GM19043 (cell line): ENCODE measurements at regions not wholly inside any gene's neighbourhood (a gene's known extent, or its start where the extent isn't known, plus 50 kb on each side); places are given as distances from the start of the nearest gene placed in this dataset.

ENCODE experiments used
- ATAC-seq: cut with Tn5 transposase; IDR thresholded peaks from one replicate; pipeline ENCODE4 v1.9.1; 2021; ENCODE audit warnings: low read depth; ENCODE audit not compliant: unreplicated experiment

DNA sequence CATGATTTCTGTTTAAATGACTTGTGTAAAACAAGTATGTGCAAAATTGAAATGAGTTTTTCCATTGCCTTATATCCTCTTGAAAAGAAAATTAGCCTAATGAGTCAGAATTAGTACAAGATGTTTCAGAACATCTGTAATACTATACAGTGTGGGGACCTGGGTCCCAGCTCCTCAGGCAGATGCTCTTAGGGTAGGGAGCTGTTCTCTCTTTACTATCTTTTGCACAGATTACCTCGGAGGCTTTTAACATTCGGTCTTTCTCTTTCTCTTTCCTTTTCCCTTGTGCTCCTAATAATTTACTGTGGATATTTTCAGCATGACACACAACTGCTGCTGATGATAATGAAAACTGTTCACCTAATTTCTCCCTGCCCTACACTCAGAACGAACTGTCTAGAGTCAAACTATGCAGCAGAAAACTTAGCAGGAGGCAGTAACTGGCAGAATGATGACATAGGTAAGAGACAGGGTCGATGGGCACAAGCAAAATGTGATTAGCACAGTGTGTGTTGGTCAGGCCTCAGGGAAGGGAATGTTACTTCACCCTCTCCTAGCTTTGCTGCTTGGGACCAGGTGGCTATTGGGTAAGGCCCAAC, 455.3 kb downstream of the PDHA2 start:
- ATAC-seq = no peak

DNA sequence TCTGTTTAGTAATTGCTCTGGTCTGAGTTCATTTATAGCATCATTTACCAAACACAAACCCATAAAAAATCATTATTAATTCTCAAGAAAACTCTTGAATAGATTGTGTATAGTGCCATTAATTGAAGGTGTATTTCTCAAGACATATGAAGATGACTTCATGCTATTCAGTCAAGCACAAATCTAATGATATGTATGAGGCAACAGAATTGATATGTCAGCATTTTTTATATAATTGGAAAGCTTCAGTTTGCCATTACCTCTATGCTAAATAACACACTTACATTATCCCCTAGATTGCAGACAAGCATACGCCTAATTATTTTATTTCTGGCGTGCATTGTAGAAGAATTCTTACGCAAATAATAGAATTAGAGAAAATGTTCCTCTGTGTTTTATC, 461.8 kb downstream of the PDHA2 start:
- no peak for ATAC-seq

DNA sequence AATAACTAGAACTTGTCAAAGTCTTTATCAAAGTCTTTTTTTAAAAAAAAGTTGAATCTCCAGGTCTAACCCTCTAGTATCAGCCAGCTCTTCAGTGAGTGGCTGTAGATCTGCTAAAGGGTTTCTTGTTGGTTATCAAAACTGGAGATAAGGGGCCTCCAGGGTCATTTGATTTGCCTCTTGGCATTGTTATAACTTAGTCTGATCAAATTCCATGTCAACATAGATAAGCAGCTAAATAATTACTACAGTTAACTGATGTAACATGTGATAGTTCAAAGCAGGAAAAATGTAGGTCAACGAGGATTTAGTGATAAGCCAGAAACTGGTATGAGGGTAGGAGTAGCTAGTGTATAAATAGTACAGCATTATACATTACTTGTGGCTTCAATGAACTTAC, 465.1 kb downstream of the PDHA2 start:
- ATAC-seq = no peak

DNA sequence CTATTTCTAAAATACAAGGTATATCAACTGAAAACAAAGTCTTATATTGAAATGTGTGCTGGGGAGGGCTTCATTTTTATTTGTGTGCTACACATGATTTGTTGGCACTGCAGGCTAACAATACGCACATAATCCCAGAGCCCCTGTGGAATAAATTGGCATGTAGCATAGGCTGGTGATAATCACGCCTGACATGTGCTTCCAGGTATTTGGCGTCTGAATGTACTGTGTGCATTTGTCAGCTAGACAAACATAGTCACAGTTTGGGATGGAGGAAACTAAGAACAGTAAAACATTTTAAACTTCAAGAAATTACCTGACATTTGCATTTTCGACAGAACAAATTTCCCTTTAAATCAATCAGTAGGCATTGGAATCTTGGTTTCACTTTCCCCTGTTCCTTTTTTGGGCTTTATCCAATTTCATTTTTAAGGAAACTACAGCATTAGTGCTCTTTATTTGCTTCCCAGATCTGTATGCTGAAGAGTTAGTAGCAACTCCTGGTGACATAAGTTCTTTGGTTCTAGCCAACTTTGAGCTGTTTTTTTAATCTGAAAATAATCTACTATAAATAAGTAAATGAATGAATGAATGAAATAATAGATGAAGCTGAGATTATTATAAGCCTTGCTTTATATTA, 472.3 kb downstream of the PDHA2 start:
- no peak for ATAC-seq

DNA sequence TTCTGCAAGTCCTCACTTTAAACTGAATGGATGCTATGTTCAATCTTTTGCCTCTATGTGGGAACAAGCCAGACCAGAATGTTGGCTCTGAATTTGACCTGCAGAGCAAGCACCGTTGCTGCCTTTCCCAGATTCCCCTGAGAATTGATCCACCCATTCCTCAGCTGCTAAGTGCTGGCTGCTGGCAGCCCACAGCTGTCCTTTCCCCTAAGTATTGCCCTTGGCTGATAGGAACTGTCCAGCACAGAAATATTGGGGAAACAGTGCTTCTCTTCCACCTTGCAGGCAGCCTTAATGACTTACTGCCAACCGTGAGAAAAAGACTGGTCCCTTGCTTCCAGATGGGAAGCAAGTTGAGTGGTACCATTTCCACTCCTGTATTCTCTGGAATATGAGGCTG, 475.9 kb downstream of the PDHA2 start:
- no peak for ATAC-seq

DNA sequence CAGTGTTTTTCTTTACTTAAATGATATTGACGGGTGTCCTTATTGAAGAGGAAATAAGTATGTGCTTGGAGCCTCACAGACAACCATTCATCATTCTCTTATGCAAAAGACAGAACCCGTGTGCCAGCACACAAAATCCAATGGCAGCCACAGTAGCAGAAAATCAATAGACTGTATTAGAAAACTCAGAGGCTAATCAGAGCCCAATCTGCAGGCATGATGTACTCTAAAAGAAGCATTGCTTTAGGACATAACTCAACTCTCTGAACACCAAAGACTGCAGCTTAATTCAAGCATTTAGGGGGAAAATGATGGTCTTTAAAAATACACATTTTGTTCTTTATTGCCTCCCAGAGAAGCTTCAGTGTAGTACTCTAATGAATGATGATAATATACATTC, 476.9 kb downstream of the PDHA2 start:
- ATAC-seq = no peak

DNA sequence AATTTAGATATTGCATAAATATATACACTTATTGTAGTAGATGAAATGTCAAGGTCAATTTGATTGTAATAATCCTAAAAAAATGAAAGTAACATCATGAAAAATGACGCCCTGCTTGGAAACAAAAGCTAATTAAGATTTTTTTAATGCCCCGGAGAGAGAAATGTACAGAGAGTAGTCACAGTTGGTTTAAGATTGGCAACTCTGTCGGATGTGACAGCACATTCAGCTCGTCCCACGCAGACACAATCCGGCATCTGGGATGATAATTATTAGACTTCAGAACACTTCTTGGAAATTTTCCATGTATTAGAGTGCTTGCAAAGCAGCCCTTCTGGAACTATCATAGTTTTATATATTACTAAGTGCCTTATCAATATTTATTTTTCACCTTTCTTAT, 478.0 kb downstream of the PDHA2 start:
- no peak for ATAC-seq

DNA sequence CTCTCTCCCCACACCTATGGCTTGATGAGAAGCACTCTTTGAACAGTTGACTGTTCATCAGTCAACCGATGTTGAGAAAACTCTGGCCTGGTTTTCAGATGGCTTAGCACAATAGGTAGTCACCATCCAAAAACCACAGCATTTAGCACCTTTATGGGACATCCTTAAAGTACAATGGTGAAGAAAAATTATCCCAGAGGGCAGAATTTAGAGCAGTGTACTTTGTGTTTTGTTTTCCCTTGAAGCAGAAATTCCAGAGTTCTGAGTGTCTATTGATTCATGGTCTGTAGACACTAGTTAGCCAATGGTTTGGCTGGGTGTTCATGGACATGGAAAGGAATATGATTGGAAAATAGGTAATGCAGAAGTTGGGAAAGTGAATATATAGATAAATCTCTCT, 487.0 kb downstream of the PDHA2 start:
- ATAC-seq = no peak

DNA sequence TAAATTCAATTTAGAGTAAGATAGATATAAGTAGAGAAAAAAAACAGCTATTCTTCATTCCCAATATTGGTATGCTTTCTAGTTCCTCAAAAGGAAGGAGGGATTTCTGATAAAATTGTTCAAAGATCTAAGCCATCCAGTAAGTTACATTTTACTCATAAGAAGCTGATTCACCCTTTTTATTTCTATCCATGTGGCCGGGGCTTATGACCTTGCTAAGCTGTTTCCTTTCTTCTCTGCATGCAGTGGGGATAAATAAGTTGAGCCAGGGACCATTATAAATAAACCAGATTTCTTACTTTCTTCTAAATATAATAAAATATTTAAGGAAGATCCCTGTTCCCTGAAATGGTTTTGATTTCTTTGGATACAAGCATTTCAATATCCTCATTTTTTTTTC, 502.3 kb downstream of the PDHA2 start:
- ATAC-seq = no peak

DNA sequence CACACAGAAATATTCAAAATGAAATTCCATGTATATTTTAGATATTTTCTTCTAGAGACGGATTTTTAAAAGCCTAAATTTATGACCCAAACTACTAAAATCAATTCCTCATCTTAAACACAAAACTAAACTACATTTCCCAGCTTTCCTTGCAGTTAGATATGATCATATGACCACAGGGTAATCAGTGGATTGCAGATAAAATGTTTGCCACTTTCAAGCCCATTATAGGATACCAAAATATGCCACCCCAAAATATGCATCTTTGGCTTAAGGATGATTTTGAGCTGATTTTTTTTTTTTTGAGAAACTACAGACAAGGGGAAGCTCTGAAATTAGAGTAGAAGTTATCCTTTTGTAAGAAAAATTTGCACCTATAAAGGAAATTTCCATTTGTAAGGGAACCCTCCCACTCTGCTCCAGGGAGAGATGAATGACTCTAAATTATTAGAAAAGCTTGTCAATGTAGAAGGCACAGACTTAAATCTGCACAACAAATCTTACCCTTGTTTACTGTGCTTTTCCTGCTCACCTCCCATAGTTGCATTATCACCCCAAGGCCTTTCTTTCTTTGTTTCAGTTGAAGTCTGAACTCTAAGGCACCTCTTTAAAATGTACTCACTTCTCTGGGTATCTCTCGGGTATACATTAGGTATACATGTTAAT, 503.0 kb downstream of the PDHA2 start:
- ATAC-seq = no peak

DNA sequence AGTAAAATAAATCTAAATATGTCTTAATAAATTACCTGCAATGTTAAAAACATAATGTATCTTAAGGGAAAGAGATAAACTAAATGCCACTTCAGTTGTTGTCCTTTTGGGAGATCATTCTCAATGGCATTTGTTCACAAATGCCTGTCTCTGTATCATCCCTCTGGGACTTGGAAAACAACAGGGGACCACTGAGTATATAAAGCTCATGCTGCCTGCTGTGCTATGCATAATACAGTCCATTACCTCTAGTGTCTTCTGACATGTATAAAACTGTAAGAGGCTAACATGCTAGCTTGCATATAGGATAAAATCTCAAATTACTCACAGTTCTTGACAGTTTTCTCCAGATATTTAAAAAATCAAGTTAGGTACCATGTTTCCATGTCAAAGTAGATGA, 503.9 kb downstream of the PDHA2 start:
- no peak for ATAC-seq

DNA sequence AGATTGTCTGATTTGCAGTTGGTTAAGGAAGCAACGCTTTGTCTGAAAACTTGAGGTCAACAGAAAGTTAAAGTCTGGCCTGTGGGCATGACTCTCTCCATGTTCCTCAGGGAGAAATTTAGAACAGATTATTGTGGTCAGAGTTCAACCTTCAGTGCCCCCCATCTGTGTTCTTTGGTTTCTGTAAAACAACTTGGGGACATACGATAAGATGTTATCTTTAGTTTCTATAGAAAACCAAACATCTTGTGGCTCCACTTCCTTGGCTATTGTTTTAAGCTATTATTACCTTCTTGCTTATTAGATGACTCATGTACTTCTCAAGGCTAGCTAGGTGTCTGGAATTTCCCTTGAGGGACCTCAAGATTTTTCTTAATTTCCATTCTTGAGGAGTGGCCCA, 507.7 kb downstream of the PDHA2 start:
- ATAC-seq = no peak

DNA sequence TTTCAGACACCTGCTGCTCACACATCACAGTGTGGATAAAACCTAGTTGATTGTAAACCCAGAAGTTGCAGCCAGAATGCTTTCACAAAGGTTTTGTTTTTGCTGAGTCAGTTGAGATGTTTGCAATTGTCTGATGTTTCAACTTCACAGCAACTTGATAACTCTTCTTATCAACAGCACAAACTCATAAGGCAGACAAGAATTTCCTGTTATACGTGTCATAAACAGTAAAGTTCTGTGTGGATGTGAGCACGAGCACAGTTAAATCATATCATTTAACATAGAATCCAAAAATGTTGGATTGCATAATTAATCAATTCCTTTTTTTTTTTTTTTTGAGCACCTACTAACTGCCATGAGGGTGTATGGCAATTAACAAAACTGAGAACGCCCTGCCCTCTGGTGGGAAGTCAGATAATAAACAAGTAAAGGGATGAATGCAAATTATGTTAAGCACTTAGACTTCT, 512.2 kb downstream of the PDHA2 start:
- ATAC-seq = no peak

DNA sequence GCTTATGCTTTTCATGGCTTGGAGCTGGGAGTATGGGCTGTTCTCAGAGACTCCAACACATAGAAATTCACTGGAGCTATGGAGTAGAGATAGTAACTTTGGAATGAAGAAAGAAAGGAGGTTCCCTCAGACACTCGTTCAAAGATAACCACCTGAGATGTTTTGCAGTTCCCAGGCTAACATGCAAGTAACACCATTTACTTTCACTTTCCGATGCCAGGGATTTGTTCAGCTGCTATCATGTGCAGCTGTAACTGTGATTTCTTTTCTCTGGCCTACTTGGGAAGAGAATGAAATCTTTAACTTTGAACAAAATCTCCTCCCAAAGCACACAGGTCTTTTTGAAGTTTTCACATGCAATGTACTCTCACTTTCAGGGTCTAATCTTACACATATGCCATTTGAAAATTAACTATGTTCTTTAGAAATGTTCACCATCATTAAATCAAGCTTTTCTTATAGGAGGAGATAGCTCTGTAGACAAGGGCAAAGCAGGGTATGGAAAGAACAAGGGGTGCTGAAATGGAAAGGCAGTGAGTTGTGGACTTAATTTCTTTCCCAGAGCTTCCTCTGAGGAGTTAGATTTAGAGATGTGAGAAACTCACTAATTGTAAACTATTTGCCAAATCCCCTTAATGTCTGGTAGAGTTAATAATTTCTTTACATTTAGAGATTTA, 514.3 kb downstream of the PDHA2 start:
- no peak for ATAC-seq

DNA sequence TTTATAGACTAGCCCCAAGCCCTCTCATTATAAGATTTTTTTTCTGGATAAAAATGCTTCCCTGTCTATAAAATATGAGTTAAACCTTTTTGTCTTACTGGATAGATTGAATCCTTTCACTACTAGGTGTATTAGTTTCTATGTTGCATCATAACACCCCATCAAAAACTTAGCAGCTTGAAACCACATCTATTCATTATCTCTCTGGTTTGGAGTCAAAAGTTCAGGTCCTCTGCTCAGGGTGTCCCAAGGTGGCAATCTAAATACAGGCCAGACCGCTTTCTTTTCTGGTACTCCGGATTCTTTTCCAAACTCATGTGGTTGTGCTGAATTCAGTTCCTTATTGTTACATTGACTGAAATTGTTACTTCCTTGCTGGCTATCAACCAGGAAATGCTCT, 515.5 kb downstream of the PDHA2 start:
- ATAC-seq = no peak

DNA sequence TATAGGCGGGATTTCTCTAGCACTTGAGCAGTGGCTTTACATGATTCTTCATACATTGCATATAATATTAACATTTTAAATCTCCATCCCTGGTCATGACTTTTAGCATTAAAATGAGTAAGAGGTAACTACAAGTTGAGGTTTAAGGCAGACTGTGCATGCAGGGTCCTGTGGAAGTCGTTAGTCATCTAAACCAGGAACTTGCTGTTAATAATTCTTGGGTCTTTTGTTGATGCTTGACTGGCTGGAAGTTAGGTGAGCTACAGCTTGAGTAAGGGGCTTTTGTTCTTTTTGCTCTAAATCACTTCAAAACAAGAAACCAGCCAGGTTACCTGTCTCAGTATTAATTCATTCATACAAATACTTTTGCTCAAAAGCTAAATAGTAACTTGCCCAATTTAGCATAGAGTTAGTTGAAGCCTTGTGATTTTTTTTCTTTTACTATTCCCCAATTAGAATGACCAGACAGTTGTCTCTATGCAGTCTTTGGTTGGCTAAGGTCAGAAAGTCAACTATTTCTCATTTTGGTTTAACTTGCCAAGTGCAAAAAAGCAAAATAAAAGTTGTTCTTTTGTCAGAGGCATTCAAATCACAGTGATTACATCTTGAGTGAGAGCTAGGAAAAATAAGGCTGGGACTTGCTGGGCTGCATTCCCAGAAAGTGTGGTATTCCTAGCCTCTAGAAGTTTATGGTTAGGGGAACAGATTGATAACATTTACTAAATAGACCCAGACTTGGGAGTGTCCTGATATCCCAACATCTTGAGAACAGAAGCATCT, 516.9 kb downstream of the PDHA2 start:
- no peak for ATAC-seq

DNA sequence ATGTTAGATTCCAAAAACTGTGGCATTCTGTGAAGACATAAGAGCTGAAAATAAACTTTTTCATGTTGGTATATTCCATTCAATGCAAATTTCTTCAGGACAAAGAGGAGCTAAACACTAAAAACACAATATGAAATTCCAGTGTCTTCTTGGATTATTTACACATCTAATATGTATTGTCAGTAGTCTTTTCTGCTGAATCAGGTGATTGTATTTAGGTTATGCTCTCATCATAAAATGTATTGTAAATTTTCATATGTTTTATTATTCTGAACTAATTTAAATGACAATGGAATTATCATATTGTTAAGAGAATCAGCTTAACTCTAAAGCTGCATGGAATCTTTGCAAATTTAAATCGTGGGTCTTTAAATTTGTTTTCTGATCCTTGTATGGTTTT, 526.7 kb downstream of the PDHA2 start:
- ATAC-seq = no peak

DNA sequence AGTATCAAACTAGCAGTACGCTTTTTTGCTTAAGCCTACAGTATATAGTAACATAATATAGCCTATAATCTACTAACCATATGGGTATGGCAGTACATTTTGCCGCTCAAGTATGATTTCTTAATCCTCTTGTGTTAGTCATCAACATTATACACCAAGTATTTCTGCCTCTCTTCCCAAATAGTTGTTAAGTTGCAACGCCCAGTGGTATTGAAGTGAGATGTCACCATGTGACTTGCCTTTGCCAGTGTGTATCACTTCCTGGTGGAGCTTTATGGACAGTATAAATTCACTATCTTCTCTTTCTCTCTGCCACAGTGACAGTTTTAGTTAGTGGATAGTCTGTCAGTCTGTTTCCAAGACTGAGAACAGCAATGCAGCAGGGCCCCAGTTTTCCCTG, 535.5 kb downstream of the PDHA2 start:
- no peak for ATAC-seq

DNA sequence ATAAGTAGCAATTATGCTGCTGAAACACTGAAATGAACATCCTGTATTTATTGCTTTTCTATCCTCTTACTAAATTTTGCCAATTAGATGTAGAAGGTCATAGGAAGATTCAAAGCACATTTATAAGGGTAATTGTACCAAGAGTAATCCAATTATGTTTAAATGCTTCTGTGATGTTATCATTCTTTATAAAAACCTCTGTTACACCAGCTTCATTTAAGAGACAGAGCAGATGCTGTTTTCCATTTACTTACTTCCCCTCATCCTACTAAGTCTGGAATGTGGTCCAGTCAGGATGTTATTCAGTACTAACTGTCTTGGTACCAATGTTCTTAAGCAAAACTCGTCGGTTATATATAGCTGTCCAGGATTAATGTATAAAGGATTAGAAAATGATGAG, 539.6 kb downstream of the PDHA2 start:
- no peak for ATAC-seq

DNA sequence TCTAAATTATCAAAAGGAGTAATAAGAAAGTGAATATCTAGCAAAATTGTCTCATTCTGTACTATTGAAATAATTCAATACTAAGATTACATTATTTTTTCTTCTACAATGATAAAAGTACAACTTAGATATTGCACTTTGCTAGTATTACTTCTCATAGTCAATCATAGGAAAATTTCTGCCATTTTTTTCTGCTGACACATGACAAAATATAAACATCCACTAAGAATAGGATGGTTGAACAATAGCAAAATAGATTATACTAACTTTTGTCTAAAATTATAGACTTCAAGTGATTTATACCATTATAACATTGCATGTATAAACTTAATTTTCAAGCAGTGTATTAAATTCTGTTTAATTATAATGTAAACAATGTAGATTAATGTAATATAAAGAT, 540.2 kb downstream of the PDHA2 start:
- ATAC-seq = no peak

DNA sequence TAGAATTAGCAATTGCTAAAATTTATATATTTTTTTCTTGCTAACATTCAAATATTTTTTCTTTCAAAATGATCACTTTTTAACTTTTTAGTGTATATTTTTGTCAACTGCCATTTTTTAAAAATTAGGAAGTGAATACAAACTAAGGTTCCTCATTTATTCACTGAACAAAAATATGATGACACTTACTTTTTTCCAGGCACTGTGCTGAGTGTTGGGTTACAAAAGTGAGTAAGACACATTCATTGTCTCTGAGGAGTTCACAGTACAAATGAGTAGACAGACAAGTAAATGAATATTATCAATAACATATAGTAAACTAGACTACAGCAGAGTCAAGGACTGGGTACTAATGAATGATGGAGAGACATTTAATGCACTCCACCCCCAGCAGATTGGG, 543.5 kb downstream of the PDHA2 start:
- ATAC-seq = no peak
